ENCODE measurements at regions not wholly inside any gene's neighbourhood (a gene's known extent, or its start where the extent isn't known, plus 50 kb on each side); places are given as distances from the start of the nearest gene placed in this dataset.
"Not testable (repeated sequence)": the region's sequence is repeated elsewhere in the genome, so short reads cannot be mapped to it uniquely, and the experiment has no call there.

DNA sequence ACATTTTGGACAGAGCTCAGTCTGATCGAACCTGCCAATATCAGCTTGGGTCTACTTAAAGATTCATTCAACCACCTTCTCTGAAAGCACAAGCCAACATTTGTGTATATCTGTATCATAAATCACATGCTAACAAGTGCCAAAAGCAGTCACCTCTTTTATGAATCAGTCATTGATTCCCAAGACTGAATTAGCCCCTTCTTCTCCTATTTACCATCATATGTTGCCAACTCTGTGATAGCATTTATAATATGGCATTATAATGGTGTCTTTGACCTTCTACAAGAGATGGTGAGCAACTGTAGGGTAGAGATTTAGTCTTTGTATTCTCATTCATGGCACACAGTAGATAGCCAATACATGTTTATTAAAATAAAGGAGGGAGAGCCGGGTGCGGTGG, 61.4 kb downstream of the DDX53 start:
- DNase-seq (ENCODE audit: low spot score) = no peak
- in situ Hi-C loops (cut with HindIII; ENCODE audit: low sequenced_read_pairs) = no loop called here

DNA sequence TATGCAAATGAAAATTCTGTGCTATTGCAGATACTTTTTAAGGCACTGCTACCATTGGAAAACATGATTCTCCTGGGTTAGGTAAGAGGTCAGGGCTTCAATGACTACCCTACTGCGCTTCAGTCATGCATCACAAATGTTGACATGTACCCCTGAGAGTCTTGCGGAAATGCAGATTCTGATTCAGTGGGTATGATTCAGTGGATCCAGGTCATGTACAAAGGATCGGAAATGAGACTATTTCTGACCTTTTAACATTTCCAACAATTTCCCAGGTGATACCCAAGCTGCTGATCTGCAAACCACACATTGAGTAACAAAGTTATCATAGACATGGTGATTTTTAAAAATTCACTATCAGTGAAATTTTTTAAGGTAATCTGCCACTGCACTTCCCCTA, 62.6 kb downstream of the DDX53 start:
- in situ Hi-C loops (cut with HindIII; ENCODE audit: low sequenced_read_pairs) = no loop called here
- no peak for DNase-seq (ENCODE audit: low spot score)

DNA sequence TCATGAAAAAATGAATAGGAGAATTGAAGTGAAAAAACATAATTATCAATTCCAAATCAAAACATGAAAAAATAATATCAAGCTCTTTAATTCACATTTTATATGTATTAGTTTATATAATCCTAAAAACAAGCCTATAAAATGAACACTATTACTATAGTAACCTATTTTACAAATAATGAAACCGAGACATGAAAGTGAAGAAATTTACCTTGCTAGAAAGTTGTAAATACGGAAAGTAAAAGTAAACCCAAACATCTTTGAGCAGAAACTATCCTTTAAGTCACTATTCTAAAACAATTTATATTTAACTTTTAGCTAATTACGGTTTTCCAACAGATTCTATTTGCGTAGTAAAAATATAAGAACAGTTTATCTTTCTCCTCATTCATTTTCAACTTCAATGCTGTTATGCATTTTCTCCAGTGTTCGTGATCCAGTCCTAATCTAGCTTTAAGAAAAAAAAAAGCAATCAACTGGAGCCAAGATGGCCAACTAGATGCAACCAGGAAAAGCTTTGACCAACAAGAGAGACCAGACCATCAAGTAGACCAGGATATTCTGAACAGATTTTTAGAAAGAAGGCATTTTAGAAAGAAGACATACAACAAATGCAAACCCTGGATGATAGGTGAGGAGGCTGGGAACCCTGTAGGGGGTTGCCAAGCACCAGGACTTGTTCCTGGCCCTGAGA, 67.0 kb downstream of the DDX53 start:
- in situ Hi-C loops (cut with HindIII; ENCODE audit: low sequenced_read_pairs) = no loop called here

DNA sequence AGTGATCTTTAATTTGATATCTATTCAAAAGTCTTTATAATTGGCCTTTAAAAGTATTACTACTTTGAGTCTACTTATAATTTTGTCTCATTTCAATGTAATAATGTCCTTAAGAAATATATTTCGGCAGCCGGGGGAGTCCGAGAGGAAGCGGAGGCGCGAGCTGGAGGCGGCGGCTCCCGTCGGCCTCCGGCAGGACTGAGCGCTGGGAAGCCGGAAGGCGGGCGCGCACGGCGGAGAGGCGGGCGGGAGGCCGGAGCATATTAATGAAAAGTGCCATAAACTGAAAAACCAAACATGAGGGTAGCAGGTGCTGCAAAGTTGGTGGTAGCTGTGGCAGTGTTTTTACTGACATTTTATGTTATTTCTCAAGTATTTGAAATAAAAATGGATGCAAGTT, 75.7 kb downstream of the DDX53 start:
- DNase-seq (ENCODE audit: low spot score); in situ Hi-C loops (cut with HindIII; ENCODE audit: low sequenced_read_pairs): not testable (repeated sequence)

More for the DNA sequence above, 67.0 kb downstream of the DDX53 start:
- no peak for DNase-seq (ENCODE audit: low spot score)

DNA sequence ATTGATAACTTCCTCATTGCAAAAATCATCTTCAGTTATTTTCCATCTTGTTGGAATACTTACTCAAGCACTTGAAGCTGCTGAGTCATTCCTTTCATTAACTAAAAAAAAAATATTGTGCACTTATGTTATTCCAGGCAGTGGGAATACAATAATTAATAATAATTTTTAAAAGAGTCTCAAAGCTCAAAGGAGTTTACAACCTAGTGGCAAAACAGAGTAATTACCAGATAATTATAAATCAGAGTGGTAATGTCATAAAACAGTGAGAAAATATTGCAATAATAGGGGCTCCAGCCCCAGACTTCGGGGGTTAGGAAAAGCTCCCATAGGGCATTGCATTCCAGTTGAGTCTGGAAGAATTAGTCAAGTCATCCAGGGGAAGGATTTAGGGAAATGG, 79.6 kb downstream of the DDX53 start:
- in situ Hi-C loops (cut with HindIII; ENCODE audit: low sequenced_read_pairs) = no loop called here
- no peak for DNase-seq (ENCODE audit: low spot score)

DNA sequence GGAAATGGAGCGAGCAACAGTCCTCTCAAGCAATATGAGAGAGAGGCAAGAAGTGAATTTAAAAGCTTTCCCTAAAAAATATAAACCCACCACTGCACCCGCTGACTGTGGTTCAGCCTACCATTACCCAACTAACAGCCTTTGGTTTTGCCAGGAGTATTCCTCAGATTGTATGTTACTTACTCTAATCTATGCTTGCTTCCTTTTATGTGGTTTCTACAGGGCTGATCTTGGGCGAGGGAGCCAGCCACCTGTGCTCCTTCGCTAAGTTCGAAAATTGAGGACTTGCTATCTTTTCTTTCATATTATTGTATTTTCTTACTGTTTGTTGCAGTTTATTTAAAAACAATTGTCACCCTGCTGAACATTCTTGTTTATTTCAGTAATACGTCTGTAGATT, 101.1 kb downstream of the DDX53 start:
- no peak for DNase-seq (ENCODE audit: low spot score)
- in situ Hi-C loops (cut with HindIII; ENCODE audit: low sequenced_read_pairs) = no loop called here

DNA sequence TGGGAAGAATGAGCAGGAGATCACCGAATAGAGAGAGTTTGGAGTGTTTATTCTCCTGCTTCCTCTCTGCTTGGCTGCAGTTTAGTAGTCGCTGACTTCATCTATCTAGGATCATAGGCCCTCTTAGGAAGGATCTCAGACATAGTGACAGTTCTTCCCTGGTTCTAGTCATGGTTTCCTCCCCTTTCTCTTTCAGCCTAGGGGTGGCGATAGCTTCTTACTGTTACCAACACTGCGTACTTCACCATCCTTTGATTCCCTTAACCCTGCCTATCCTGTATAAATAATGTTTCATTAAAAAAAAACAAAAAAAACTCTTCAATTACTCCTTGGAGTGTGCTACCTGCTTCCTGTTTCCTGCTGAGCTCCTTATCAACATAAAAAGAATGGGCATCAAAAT, 103.8 kb downstream of the DDX53 start:
- in situ Hi-C loops (cut with HindIII; ENCODE audit: low sequenced_read_pairs) = no loop called here
- DNase-seq (ENCODE audit: low spot score) = no peak

DNA sequence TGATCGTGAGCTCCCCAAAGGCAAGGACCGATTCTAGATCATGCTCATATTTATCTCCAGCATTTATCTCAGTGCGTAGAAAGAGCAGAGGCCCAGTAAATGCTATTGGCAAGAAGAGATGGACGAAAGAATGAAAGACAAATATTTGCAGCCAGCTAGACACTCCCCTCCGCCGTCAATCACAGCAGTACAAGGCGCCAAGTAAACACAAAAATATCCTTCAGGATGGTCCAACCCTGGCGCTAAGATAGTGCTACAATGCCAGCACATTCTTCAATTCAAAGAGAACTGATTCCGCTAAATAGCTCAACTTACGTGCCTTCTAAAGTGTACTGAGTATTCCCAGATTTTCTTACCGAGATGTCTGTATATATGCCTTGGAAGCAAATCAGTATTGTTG, 114.5 kb downstream of the DDX53 start:
- DNase-seq (ENCODE audit: low spot score) = no peak
- in situ Hi-C loops (cut with HindIII; ENCODE audit: low sequenced_read_pairs) = no loop called here

DNA sequence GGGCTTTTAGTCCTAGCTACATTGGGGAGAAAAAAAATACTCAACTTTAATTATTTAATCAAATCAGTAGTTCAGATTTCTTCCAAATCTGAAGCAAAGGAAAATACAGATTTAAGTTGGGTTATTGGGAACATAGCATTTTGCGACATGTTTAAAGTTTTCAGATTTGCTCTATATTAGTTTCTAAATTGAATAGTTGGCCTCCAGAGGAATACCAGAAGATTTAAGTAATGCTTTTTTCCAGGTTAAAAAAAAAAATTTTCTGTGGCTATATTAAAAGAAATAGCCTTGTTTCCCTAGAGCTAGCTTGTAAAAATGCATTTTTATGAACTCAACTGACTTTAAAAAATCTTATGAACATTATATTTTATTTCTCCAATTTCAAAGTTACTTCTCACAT, 115.9 kb downstream of the DDX53 start:
- DNase-seq (ENCODE audit: low spot score) = no peak
- in situ Hi-C loops (cut with HindIII; ENCODE audit: low sequenced_read_pairs) = no loop called here

DNA sequence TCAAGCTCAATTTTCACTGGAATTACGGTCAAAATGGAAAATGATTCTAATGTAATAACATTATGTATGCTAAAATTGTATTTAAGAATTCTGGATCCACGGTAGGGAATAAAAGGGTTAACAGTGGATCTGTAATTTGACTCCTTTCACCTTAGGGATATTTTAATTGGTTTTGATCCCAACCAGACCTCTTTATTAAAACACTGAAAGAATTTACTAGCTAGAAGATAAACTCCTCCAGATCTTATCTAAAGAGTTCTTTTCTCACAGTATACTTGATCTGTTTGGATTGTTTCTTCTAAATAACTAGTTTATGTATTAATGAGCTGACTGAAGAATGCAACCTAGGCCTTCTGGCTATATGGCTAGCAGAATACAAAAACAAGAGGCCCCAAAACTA, 118.4 kb downstream of the DDX53 start:
- in situ Hi-C loops (cut with HindIII; ENCODE audit: low sequenced_read_pairs) = no loop called here
- no peak for DNase-seq (ENCODE audit: low spot score)

DNA sequence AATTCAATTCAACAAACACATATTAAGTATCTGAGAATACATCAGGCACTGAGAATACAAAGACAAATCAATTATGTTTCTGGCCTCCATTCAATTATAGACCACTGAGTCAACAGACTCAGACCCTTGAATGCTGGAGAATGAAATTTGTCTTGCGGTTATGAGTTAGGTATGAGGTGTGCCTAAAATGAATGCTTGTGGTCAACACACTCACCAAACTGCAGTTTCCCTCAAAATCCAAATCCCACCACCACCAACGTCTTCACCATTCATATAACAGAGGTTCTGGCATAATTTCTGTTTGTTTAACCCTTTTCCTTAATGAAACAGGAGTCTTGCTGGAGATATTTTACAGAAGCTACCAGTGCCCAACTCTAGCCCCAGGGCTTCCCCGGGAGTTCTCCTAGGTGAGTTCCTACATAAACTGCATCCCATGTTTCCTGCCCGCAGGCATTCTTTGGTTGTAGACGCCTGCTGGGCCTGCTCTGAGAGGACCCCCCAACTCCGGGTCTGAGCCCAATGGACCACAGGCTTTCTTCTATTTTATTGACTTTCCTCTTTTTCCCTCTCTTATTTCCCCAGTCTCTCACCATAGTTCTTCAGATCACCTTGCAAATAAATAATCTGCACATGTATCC, 119.2 kb downstream of the DDX53 start:
- DNase-seq (ENCODE audit: low spot score) = no peak

DNA sequence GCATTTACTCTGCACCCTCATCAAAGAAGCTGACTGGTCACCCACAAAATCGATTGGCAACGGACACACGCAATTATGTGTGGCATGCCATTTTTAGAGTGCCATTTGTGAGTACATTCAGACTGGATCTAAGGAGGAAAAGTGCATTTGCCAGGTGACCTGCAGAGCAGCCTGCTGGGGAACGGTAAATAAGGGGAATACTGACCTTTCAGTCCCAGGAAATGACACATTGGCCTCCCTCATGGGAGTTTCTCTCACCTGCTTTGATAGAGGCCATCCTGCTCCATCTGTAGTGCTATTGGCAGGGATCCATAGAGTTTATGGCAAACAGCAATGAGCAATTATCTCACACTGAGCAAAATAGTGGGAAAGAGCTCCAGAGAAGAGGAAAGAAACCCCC, 127.8 kb downstream of the DDX53 start:
- in situ Hi-C loops (cut with HindIII; ENCODE audit: low sequenced_read_pairs) = no loop called here
- peak; percentile 82 for DNase-seq (ENCODE audit: low spot score)

More for the DNA sequence above, 119.2 kb downstream of the DDX53 start:
- in situ Hi-C loops (cut with HindIII; ENCODE audit: low sequenced_read_pairs) = no loop called here

DNA sequence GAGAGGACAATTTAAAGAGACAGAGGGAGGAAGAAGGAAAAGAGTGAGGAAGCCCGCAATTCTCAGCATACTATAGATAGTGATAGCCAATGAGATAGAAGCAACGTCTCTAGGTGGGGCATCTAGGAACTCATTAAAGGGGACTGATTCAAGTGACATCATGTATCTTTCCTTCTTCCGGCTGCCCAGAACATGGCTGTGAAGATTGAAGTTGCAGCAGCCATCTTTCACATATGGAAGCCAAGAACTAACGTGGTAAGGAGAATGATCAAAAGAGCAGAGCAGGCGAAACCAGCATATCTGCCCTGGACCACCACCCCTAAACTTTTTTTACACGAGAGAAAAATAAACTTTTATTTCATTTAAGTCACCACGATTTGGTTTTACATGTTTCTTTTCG, 133.8 kb downstream of the DDX53 start:
- DNase-seq (ENCODE audit: low spot score) = no peak
- in situ Hi-C loops (cut with HindIII; ENCODE audit: low sequenced_read_pairs) = no loop called here

DNA sequence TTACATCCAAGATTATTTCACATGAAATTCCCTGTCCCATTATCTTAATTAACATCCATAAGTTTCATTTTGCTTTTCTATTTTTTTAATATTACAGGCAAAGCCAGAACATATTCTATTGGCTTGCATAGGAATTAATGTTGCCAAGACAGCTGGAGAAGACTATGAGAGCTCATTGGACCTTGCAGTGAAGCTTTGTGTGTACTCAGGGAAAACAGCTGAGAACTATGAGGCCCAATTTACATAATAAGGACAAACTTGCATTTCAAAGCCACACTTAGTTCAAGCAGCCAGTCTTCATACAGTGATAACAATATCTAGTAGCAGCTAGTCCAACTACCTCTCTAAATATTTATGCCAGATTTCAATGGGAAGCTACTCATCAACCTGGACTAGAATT, 134.4 kb downstream of the DDX53 start:
- DNase-seq (ENCODE audit: low spot score) = no peak
- in situ Hi-C loops (cut with HindIII; ENCODE audit: low sequenced_read_pairs) = no loop called here

DNA sequence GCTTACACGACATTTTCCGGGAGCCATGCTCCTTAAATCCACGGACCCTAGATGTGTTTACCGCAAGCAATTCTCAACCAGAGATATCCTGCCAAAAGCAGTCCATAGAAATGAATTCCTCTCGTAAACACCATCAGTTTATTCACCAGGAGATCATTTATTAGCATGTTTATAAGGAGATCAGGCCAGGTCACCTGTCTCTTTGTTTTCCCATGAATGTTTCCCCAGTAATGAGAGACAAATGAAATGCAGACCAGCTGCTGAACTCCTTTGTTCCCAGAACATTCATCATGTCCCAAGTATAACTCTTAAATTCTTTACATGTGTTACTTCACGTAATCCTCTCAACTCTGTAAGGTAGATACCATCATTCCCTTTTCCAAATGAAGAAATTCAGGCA, 137.1 kb downstream of the DDX53 start:
- in situ Hi-C loops (cut with HindIII; ENCODE audit: low sequenced_read_pairs) = no loop called here
- no peak for DNase-seq (ENCODE audit: low spot score)

DNA sequence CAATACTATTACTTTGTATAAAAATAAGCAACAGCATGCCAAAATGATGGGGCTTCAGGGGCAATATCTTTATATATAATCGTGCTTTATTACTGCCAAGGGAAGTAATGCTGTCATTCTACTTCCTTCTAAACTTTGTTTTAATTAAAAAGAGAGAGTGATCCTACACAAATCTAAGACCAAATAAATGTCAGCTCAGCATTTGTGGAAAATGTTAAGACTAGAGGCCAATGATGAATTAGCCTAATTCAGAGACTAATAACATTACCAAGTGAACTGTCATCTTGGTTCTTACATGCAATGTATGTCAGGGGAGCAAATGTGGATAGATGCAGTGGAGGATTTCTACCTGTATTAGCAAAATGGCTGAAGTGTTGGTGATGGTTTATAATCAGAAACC, 166.4 kb upstream of the PTCHD1 start:
- no peak for DNase-seq (ENCODE audit: low spot score)
- in situ Hi-C loops (cut with HindIII; ENCODE audit: low sequenced_read_pairs) = no loop called here

DNA sequence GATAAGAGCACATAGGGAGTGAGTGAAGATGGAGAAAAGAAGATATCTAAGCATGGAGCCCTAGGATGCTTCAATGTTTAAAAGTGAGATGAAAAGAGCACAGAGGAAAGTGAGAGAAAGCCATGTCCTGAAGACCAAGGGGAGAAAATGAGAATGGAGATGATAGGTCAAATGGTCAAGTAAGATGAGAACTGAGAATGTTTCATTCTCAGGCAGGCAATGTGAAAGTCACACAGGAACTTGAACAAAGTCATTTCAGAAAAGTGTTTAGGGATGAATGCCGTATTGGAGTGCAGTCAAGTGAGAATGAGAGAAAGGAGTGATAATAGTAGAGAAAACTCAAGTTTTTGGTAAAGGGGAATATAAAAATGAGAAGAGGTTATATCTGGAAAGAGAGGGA, 148.7 kb upstream of the PTCHD1 start:
- in situ Hi-C loops (cut with HindIII; ENCODE audit: low sequenced_read_pairs) = no loop called here
- DNase-seq (ENCODE audit: low spot score) = no peak

DNA sequence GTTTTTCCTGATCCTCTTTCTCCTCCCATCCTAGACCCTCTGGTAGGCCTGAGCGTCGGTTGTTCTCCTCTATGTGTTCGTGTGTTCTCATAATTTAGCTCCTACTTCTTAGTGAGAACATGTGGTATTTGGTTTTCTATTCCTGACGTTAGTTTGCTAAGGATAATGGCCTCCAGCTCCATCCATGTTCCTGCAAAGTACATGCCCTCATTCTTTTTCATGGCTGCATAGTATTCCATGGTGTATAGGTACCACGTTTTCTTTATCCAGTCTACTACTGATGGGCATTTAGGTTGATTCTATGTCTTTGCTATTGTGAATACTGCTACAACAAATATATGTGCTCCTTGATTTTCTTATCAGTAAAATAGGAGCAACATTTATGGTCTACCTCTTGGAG, 146.8 kb upstream of the PTCHD1 start:
- DNase-seq (ENCODE audit: low spot score) = no peak
- in situ Hi-C loops (cut with HindIII; ENCODE audit: low sequenced_read_pairs) = no loop called here

DNA sequence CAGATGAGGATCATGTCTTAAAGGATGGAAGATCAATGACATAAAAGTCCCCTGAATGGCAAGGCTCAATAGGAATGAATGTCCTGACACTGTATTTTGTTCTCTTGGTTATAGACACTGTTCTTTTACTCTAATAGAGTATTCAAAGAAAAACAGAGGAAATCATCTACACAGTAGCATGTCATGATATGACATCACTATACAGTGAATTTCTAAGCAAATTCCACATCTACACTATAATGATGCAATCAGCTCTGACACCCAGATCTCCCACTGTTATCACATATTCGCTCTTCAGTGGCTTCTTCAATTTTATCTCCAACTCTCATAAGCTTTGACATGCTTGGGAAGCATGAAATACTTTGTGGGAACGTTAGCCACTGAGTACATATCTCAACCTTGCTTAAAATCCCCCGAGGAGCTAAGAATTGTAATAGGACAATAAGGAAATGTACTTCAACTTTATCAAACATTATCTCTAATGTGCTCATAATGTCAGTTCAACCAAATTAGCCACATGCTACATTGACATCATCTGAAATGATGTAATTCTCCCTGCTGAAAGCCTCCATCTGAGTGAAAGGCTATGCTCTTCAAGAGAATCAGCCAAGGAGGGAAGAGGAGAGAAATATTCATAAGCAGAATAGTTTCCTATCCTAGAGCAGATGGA, 139.6 kb upstream of the PTCHD1 start:
- in situ Hi-C loops (cut with HindIII; ENCODE audit: low sequenced_read_pairs) = no loop called here
- DNase-seq (ENCODE audit: low spot score) = no peak

DNA sequence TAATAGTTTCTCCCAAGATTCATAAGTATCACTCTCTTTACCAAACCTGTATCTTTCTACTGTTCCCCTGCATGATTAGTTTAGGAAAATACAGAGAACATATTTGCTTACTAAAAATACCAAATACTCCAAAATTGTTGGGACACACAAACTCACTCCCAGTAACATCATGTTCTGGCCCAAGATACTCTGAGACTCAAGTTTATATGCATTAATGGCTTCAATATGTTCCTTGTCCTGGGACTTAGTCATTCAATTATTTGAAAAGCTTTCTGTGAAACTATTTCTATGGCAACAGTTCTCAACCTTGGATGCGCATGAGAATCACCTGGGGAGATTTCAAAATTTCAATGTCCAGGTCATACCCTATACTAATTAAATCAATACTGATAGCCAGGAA, 138.9 kb upstream of the PTCHD1 start:
- no peak for DNase-seq (ENCODE audit: low spot score)
- in situ Hi-C loops (cut with HindIII; ENCODE audit: low sequenced_read_pairs) = no loop called here

DNA sequence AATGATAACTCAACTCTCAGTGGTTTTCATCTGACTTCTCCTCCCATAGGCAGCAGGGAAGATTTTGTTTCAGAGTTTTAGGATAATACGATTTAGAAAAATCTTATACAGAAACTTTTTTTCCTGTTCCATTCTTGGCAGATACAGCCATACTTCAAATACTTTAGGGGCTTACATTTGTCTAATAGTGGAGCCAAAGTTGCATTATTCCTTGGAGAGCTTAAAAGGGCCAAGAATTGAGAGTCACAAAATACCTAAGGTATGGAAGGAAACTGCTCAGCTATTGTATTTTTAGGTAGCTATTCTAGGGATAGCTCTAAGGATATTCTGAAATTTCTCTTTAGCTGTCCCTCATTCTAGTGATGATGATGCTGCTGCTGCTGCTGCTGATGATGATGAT, 132.9 kb upstream of the PTCHD1 start:
- in situ Hi-C loops (cut with HindIII; ENCODE audit: low sequenced_read_pairs) = no loop called here
- DNase-seq (ENCODE audit: low spot score) = no peak

Measured in G401 (cell line).